ACHN (cell line): ENCODE measurements at regions not wholly inside any gene's neighbourhood (a gene's known extent, or its start where the extent isn't known, plus 50 kb on each side); places are given as distances from the start of the nearest gene placed in this dataset.
A peak's percentile ranks its signal among the peaks of the same experiment; 100 is the strongest.

Source experiments
- DNase-seq: peaks from one replicate; pipeline ENCODE4 v3.0.0-alpha.2; 2015
- in situ Hi-C: cut with HindIII; loops from 2 replicates; pipeline ENCODE4 v1.10.0; 2017; ENCODE audit warnings: low sequenced_read_pairs, low pct_ligation_motif_present, low pct_unique_long_range_greater_than_20kb

- DNase-seq: no peak
- in situ Hi-C loops: no loop called here
These were observed 131.2 kb upstream of the SPACA1 start for GRCh38 chr6:87916446-87916845.

- in situ Hi-C loops: no loop called here
These were observed 132.8 kb upstream of the SPACA1 start for GRCh38 chr6:87914637-87915395.

DNA sequence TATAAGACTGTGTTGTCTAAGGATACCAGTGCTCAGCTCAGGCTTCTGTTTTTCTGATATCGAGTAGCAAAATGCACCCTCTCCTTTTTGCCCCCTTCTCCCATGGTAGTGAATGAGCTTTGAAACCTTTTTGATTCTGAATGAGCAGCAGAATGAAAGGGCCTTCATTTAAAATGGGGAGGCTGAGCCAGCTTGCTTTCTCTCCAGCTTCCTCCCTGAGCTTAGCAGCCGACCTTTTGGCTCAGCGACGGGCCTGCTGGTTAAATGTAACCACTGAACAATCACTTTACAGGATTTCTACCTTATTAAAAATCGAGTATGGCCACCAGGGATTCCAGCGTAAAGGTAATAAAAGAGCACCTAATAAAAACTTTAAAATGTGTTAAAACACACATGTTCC lies 133.7 kb upstream of the SPACA1 start:
- DNase-seq: no peak
- in situ Hi-C loops: no loop called here

More at GRCh38 chr6:87914637-87915395, 132.8 kb upstream of the SPACA1 start:
- no peak for DNase-seq

- in situ Hi-C loops: no loop called here
These were observed 135.5 kb upstream of the SPACA1 start for GRCh38 chr6:87912102-87912501.

DNA sequence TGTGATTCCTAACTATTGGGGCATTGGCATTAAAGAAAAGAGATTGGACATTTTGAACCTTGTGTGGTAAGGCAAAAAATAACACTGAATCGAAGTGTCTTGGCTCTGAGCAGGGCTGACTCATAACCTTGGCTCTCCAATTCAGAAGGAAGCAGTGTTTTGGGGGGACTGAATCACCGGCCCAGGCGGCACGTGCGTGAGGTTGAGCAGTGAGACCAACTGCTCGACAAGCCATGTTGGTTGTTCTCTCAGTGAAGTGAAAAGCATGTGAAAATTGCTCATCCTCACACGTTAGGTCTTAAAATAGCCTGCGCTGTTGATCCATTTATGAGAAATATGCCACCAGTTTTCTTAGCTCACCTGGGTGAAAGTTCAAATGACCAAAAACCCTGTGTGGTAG lies 137.8 kb upstream of the SPACA1 start:
- peak; percentile 86 for DNase-seq
- in situ Hi-C loops: no loop called here

More at GRCh38 chr6:87912102-87912501, 135.5 kb upstream of the SPACA1 start:
- DNase-seq: no peak

GRCh38 chr6:87908978-87909811 lies 138.4 kb upstream of the SPACA1 start:
- in situ Hi-C loops: no loop called here
- DNase-seq: no peak

- in situ Hi-C loops: no loop called here
- peak; percentile 78 for DNase-seq
These were observed 140.1 kb upstream of the SPACA1 start for GRCh38 chr6:87907521-87907920.

GRCh38 chr6:87905101-87905641 lies 142.5 kb upstream of the SPACA1 start:
- DNase-seq: no peak
- in situ Hi-C loops: no loop called here

DNA sequence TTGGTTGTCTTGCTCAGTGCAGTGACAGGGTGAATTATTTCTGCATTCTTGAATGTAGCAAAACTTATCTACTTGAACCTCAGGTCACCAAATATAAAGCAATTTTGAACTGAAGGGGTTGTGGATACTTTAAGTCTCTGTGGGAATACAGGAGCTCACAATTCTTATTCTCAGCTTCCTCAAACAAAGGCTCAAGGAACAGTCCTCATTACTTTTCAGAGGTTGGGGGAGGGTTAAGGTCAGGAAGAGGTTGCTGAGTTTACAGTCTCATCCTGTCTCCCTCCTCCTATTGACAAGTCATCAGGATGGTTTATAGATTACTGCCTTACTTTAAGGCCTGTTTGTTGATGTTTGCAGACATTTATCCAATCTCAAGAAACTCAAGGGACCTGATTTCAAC lies 143.6 kb upstream of the SPACA1 start:
- DNase-seq: no peak
- in situ Hi-C loops: no loop called here

DNA sequence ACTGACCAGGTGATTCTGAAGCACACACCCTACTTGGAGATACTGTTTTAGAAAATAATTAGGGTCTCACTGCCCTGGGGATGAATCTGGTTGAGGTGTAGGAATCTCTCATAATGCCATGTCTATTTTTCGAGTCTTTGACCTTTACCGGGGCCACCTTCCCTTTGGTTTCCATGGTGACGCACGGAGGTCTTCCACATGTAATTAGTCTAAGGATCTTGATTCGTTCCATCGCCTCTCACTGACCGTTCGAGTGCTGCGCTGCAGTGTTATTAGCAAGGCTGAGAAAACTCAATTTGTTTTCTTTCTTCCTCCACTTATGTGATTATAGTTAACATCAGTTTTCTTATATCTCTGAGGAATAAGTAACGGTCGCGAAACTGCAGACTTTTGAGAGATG lies 144.3 kb upstream of the SPACA1 start:
- in situ Hi-C loops: no loop called here
- no peak for DNase-seq

GRCh38 chr6:87902383-87902782 lies 145.3 kb upstream of the SPACA1 start:
- in situ Hi-C loops: no loop called here
- DNase-seq: no peak

- DNase-seq: no peak
- in situ Hi-C loops: no loop called here
These were observed 146.0 kb upstream of the SPACA1 start for GRCh38 chr6:87901613-87902012.

DNA sequence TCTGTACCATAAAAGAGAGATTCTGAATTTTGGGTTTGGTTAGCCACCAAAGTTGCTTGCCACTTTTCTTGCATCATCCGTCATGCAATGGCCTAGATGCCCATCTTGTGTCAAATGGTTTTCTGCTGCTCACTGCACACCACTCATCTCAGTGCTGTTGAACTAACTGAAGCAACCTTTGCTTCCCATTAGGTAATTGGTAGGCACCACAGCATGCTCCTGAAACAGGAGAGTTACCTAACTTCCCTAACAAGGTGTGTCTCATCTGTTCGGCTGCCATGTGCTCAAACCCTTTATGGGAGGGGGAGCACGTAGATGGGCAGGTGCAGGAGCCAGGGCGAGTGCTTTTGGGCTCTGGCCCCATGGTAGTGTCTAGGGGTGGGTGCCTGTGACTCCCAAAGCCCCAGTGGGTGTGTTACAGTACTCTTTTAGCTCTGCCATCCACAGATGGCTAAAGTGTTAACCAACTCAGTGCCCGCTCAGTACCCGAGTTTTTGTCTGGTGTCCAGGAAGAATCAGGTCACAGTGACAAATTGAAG lies 147.4 kb upstream of the SPACA1 start:
- DNase-seq: no peak
- in situ Hi-C loops: no loop called here

- no peak for DNase-seq
- in situ Hi-C loops: no loop called here
These were observed 148.0 kb upstream of the SPACA1 start for GRCh38 chr6:87899499-87900147.

DNA sequence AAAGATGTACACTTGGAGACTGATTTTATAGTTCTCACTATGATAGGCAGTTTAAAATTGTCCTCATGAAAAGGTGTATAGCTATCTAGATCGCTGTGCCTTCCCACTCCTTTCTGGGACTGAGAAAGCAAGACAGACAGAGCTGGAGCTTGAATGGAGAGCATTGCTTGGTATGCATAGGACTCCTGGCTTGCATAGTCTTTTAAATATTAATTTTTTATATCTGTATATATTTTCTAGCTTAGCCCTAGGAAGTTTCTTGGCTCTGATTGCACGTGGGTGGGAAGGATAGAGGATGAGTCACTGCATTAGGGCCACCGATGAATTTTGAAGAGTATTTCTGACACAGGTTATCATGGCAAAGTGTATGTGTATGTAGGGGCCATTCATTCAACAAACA lies 150.0 kb upstream of the SPACA1 start:
- DNase-seq: no peak
- in situ Hi-C loops: no loop called here

DNA sequence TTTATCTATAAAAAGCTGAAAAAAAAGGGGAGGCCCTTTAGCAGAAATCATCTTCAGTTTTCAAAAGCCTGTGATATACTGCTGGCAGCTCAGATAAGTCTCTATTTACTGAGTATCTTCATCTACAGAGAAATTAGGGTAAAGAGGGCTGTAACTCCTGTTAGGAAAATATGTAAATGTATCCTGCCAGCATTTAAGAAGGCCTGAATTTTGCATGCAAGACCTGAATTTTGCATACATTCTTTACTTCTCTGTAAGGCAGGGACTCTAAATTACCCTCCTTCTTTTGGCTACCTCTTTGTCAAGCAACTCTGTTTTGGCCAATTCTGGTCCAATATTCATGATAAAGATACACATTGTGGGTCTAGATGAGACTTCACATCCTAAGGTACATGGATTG lies 150.6 kb upstream of the SPACA1 start:
- in situ Hi-C loops: no loop called here

DNA sequence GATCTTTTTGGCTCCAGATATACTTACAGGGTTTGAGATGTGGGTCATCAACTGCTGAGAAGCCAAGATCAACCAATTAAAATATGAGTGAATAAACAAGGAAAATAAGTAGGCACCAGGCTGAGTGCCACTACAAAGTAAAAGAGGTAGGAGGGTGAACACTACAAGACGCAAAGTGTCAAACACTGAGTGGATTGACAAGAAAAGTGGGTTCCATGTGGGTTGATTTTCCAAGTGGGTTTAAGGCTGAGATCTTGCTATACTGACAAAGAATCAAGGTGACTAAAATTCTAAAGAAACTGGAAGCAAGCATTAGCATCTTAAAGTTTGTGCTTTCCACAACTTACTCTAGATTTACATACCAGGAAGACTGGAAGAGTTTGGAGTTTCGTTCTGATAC lies 160.4 kb upstream of the SPACA1 start:
- in situ Hi-C loops: no loop called here
- DNase-seq: no peak

More for the DNA sequence above, 150.6 kb upstream of the SPACA1 start:
- no peak for DNase-seq

- in situ Hi-C loops: no loop called here
- DNase-seq: no peak
These were observed 163.4 kb upstream of the SPACA1 start for GRCh38 chr6:87884203-87884602.

- in situ Hi-C loops: no loop called here
- no peak for DNase-seq
These were observed 166.2 kb upstream of the SPACA1 start for GRCh38 chr6:87881342-87881895.
